ENCODE measurements at regions not wholly inside any gene's neighbourhood (a gene's known extent, or its start where the extent isn't known, plus 50 kb on each side); places are given as distances from the start of the nearest gene placed in this dataset.

DNA sequence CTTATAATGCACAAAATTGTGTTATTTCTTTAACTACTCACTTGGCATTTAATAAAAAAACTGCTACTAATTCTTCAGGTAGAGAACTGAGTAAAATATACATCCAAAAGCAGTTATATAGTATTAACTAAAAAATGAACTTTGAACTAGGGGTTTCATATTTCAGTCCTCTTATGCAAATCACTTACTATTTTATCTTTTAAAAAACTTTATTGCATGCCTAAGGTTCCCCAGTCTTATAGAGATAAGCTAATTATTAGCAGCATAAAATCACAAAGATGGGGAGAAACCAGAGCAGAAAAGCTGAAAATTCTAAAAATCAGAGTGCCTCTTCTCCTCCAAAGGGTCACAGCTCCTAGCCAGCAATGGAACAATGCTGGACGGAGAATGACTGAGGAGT, 228.0 kb downstream of the CALCRL start:
- DNase-seq (no peak), ATAC-seq (no peak)
- Histone ChIP-seq H3K27ac (no peak overlapping the region), H3K4me1 (no peaks in the 10 kb centered on the region), H3K9me3 (no peaks in the 10 kb centered on the region), H3K27me3 (no peaks in the 10 kb centered on the region), H3K4me3 (no peak overlapping the region), H3K36me3 (replicated peaks in 1 of 2; ENCODE audit: insufficient read depth in 1 of 2, low read depth in 2 of 2) (no peaks in the 10 kb centered on the region)
- intact Hi-C loops (cut with DNase I), result no loop called here
- TF ChIP-seq POLR2A (IDR thresholded peaks at IDR 0.05), result no peak
- TF ChIP-seq, protein P1, sequence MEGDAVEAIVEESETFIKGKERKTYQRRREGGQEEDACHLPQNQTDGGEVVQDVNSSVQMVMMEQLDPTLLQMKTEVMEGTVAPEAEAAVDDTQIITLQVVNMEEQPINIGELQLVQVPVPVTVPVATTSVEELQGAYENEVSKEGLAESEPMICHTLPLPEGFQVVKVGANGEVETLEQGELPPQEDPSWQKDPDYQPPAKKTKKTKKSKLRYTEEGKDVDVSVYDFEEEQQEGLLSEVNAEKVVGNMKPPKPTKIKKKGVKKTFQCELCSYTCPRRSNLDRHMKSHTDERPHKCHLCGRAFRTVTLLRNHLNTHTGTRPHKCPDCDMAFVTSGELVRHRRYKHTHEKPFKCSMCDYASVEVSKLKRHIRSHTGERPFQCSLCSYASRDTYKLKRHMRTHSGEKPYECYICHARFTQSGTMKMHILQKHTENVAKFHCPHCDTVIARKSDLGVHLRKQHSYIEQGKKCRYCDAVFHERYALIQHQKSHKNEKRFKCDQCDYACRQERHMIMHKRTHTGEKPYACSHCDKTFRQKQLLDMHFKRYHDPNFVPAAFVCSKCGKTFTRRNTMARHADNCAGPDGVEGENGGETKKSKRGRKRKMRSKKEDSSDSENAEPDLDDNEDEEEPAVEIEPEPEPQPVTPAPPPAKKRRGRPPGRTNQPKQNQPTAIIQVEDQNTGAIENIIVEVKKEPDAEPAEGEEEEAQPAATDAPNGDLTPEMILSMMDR (IDR thresholded peaks at IDR 0.05), result no peak
- 51 to 54% methylated on average over 1 of the region's 1 CpG for WGBS, 2 donors

DNA sequence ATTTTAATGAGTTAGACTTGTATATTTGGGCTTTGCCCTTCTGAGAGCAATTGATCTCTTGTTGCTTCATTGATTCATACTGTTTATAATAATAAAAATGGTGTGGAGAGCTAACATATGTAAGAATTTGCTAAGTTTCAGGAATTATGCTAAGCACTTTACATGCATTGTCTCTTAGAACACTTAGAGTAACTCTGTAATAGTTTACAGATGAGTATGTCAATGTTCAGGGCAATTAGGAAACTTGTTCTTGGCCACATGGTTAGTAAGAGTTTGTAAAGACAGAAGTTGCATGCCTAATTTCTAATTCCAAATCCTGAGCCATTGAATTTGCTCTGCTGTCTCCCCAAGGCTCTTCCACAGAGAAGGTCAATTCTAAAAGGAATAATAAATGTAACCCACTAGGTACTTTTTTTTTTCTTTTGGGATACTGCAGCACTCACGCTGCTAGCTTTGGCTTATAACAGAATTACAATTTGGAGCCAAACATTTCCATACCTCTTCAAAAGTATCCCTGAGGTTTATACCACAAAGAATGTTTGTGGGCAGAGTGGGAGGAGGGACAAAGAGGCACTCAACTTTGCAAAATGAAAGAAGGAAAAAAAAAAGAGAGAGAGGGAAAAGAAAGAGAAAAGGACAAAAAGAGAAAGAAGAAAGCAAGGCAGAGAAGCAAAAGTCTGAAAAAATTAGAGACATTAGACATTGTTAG, 232.4 kb downstream of the CALCRL start:
- Histone ChIP-seq H3K4me1 (no peaks in the 10 kb centered on the region), H3K27me3 (no peaks in the 10 kb centered on the region), H3K9me3 (no peaks in the 10 kb centered on the region), H3K36me3 (replicated peaks in 1 of 2; ENCODE audit: insufficient read depth in 1 of 2, low read depth in 2 of 2) (no peaks in the 10 kb centered on the region), H3K27ac (no peak overlapping the region), H3K4me3 (no peak overlapping the region)
- TF ChIP-seq POLR2A (IDR thresholded peaks at IDR 0.05), result no peak
- TF ChIP-seq, protein P1 (IDR thresholded peaks at IDR 0.05), result no peak
- WGBS, 2 donors, result 60 to 76% methylated on average over 1 of the region's 1 CpG
- intact Hi-C loops (cut with DNase I), result no loop called here
- ATAC-seq (no peak), DNase-seq (no peak)

DNA sequence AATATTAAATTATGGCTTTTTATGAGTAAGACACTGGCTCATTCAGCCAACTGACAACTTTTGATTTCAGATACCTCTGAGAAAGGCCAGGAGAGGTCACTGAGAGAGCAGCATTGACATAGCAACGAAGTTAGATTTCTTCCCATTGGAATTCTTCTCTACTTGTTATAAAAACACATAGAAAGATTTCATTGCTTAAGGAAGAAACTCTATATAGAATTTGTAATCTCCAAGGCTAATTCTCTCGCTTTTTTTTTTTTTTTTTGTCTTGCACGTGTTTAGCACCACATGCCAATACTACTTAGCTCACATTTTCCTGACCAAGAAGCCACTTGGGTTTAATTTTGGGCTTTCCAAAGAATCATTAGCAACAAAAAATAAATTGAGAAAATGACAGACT, 233.7 kb downstream of the CALCRL start:
- no peak overlapping the region for H3K4me3 ChIP-seq
- 38 to 47% methylated on average over 3 of the region's 3 CpGs for WGBS, 2 donors
- H3K9me3 ChIP-seq, result no peaks in the 10 kb centered on the region
- no peaks in the 10 kb centered on the region for H3K4me1 ChIP-seq
- no peak for TF ChIP-seq POLR2A (IDR thresholded peaks at IDR 0.05)
- intact Hi-C loops (cut with DNase I), result no loop called here
- ATAC-seq, result no peak
- H3K27me3 ChIP-seq, result no peaks in the 10 kb centered on the region
- no peak for DNase-seq
- no peak overlapping the region for H3K27ac ChIP-seq
- H3K36me3 ChIP-seq (replicated peaks in 1 of 2; ENCODE audit: insufficient read depth in 1 of 2, low read depth in 2 of 2), result no peaks in the 10 kb centered on the region

DNA sequence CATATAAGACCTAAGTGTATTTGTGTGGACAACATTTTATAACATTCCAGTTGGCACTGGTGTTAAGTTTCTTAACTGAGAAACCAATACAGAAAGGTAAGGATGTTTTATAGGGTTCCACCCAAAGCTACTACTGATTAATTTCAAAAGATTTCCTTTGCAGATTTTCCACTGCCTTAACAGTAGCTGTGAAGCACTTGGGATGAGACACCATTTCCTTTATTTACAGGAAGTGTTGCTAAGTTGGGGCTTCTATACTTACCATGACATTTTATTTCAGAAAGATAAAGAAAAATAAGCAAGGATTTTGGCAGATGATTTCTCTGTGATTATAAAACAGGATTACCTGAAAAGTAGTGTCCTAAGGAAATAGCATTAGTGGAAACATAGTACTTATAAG, 234.3 kb downstream of the CALCRL start:
- DNase-seq, result no peak
- H3K9me3 ChIP-seq, result no peaks in the 10 kb centered on the region
- no peaks in the 10 kb centered on the region for H3K36me3 ChIP-seq (replicated peaks in 1 of 2; ENCODE audit: insufficient read depth in 1 of 2, low read depth in 2 of 2)
- ATAC-seq, result no peak
- H3K27ac ChIP-seq, result no peak overlapping the region
- H3K4me1 ChIP-seq, result no peaks in the 10 kb centered on the region
- intact Hi-C loops (cut with DNase I), result no loop called here
- H3K27me3 ChIP-seq, result no peaks in the 10 kb centered on the region
- H3K4me3 ChIP-seq, result no peak overlapping the region
- TF ChIP-seq POLR2A (IDR thresholded peaks at IDR 0.05), result no peak
- TF ChIP-seq, protein P1 (IDR thresholded peaks at IDR 0.05), result no peak

DNA sequence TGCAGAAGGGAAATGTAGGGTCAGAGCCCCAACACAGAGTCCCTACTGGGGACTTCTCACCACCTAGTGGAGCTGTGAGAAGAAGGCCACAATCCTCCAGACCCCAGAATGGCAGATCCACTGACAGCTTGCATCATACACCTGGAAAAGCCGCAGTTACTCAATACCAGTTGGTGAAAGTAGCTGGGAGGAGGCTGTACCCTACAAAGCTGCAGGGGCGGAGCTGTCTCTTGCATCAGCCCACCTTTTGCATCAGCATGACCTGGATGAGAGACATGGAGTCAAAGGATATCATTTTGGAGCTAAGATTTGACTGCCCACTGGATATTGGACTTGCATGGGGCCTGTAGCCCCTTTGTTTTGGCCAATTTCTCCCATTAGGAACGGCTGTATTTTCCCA, 237.3 kb downstream of the CALCRL start:
- Histone ChIP-seq H3K36me3 (replicated peaks in 1 of 2; ENCODE audit: insufficient read depth in 1 of 2, low read depth in 2 of 2) (no peaks in the 10 kb centered on the region), H3K4me3 (no peak overlapping the region), H3K27me3 (no peaks in the 10 kb centered on the region), H3K4me1 (no peaks in the 10 kb centered on the region), H3K9me3 (no peaks in the 10 kb centered on the region), H3K27ac (no peak overlapping the region)
- intact Hi-C loops (cut with DNase I), result no loop called here
- 44 to 67% methylated on average over 3 of the region's 3 CpGs for WGBS, 2 donors
- ATAC-seq (no peak), DNase-seq (no peak)
- no peak for TF ChIP-seq POLR2A (IDR thresholded peaks at IDR 0.05)
- TF ChIP-seq, protein P1 (IDR thresholded peaks at IDR 0.05), result no peak

All from body of pancreas (tissue), 4 donors.